Esophagus squamous epithelium (tissue), 5 donors: ENCODE measurements at regions not wholly inside any gene's neighbourhood (a gene's known extent, or its start where the extent isn't known, plus 50 kb on each side); places are given as distances from the start of the nearest gene placed in this dataset.

Experiments
- DNase-seq: peaks from one replicate; lab custom pipeline; 2025; lab: John Stamatoyannopoulos, UW
- H3K27ac ChIP-seq, 4 donors: fragments of 200-600 bp; sonication (generic); one replicate each; pipeline ENCODE4 v1.5.1; 2016 to 2019; ENCODE audit warnings: mild to moderate bottlenecking in 1 of 4
- H3K27me3 ChIP-seq, 4 donors: fragments of 200-600 bp; sonication (generic); 1 replicate in 3 of 4; 2 replicates in 1 of 4; pipeline versions ENCODE4 v1.5.1 to v1.6.0; 2017 to 2021; ENCODE audit warnings: antibody characterized with exemption in 1 of 4
- H3K36me3 ChIP-seq, 3 donors: fragments of 200-600 bp; sonication (generic); one replicate each; pipeline ENCODE4 v1.5.1; 2016 to 2019
- H3K4me1 ChIP-seq, 3 donors: fragments of 200-600 bp; sonication (generic); one replicate each; pipeline ENCODE4 v1.5.1; 2017 to 2019
- H3K4me3 ChIP-seq, 4 donors: fragments of 200-600 bp; sonication (generic); 1 replicate in 3 of 4; 2 replicates in 1 of 4; pipeline ENCODE4 v1.5.1; 2016 to 2019; ENCODE audit warnings: mild to moderate bottlenecking in 2 of 4, moderate library complexity in 1 of 4
- H3K9me3 ChIP-seq, 3 donors: fragments of 200-600 bp; sonication (generic); one replicate each; pipeline ENCODE4 v1.5.1; 2016 to 2019
- CTCF ChIP-seq, 6 experiments: fragments of 450-650 bp in 4 of 6; fragments of 200-600 bp in 2 of 6; sonication (generic) in 2 of 6; IDR thresholded peaks; one replicate each; pipeline ENCODE4 v1.5.1; 2016 to 2019; ENCODE audit warnings: antibody characterized with exemption in 6 of 6, mild to moderate bottlenecking in 4 of 6, moderate library complexity in 4 of 6
- POLR2A ChIP-seq, 4 donors: fragments of 450-650 bp; IDR thresholded peaks; one replicate each; pipeline ENCODE4 v1.6.1; 2017; ENCODE audit warnings: antibody characterized with exemption in 4 of 4, mild to moderate bottlenecking in 4 of 4, moderate library complexity in 3 of 4
- WGBS, 2 donors: methylation state at CpG; one replicate each; pipeline ENCODE4 v1.1.5; 2018; 5-methylcytosine and 5-hydroxymethylcytosine counted together
- intact Hi-C: fragments of 100-400 bp; cut with DNase I; formaldehyde crosslinking; loops from one replicate; pipeline ENCODE4 v1.15.0; 2022
- donor health status: DM: yes; HTN: yes; CAD: no.

- DNase-seq = no peak
- Histone ChIP-seq H3K4me3 (no peak overlapping the region), H3K36me3 (no peaks in the 10 kb centered on the region), H3K9me3 (peaks cover 0 to 16% (median 0%) of the 10 kb centered on the region in 3 donors), H3K4me1 (no peaks in the 10 kb centered on the region), H3K27ac (no peak overlapping the region), H3K27me3 (no peaks in the 10 kb centered on the region)
- no peak for TF ChIP-seq POLR2A (IDR thresholded peaks at IDR 0.05)
- TF ChIP-seq CTCF (IDR thresholded peaks at IDR 0.05) = no peak
- WGBS, 2 donors = 87 to 89% methylated on average over 9 to 15 of the region's 37 CpGs
- intact Hi-C loops = no loop called here
These were observed 82.8 kb upstream of the FXR1 start for GRCh38 chr3:180829409-180830405.

GRCh38 chr3:180835501-180835900, 77.0 kb upstream of the FXR1 start:
- Histone ChIP-seq H3K4me1 (no peaks in the 10 kb centered on the region), H3K27ac (no peak overlapping the region), H3K4me3 (no peak overlapping the region), H3K9me3 (no peaks in the 10 kb centered on the region), H3K27me3 (no peaks in the 10 kb centered on the region), H3K36me3 (no peaks in the 10 kb centered on the region)
- no peak for TF ChIP-seq CTCF (IDR thresholded peaks at IDR 0.05)
- TF ChIP-seq POLR2A (IDR thresholded peaks at IDR 0.05) = no peak
- intact Hi-C loops = no loop called here
- WGBS, 2 donors = 69 to 73% methylated on average over 2 of the region's 2 CpGs
- DNase-seq = no peak

- Histone ChIP-seq H3K9me3 (no peaks in the 10 kb centered on the region), H3K36me3 (no peaks in the 10 kb centered on the region), H3K4me3 (no peak overlapping the region), H3K27me3 (no peaks in the 10 kb centered on the region), H3K4me1 (no peaks in the 10 kb centered on the region), H3K27ac (no peak overlapping the region)
- intact Hi-C loops = no loop called here
- no peak for TF ChIP-seq POLR2A (IDR thresholded peaks at IDR 0.05)
- no peak for TF ChIP-seq CTCF (IDR thresholded peaks at IDR 0.05)
- no peak for DNase-seq
- WGBS, 2 donors = 75 to 77% methylated on average over 1 of the region's 1 CpG
These were observed 75.7 kb upstream of the FXR1 start for GRCh38 chr3:180836766-180837165.

GRCh38 chr3:180854887-180855286, 57.6 kb upstream of the FXR1 start:
- Histone ChIP-seq H3K27ac (no peak overlapping the region), H3K4me1 (no peaks in the 10 kb centered on the region), H3K36me3 (no peaks in the 10 kb centered on the region), H3K4me3 (no peak overlapping the region), H3K9me3 (no peaks in the 10 kb centered on the region), H3K27me3 (no peaks in the 10 kb centered on the region)
- TF ChIP-seq CTCF (IDR thresholded peaks at IDR 0.05) = no peak
- TF ChIP-seq POLR2A (IDR thresholded peaks at IDR 0.05) = no peak
- no peak for DNase-seq
- intact Hi-C loops = no loop called here
- 30 to 71% methylated on average over 1 of the region's 2 CpGs for WGBS, 2 donors

- H3K4me3 ChIP-seq = no peak overlapping the region
- H3K27ac ChIP-seq = no peak overlapping the region
- WGBS, 2 donors = 6% methylated on average over 2 of the region's 2 CpGs; no CpG with 5 or more reads in 1 of the 2 donors
- no peaks in the 10 kb centered on the region for H3K4me1 ChIP-seq
- intact Hi-C loops = no loop called here
- H3K9me3 ChIP-seq = no peaks in the 10 kb centered on the region
- TF ChIP-seq POLR2A (IDR thresholded peaks at IDR 0.05) = no peak
- TF ChIP-seq CTCF (IDR thresholded peaks at IDR 0.05) = no peak
- DNase-seq = no peak
- no peaks in the 10 kb centered on the region for H3K36me3 ChIP-seq
- H3K27me3 ChIP-seq = no peaks in the 10 kb centered on the region
These were observed 57.1 kb upstream of the FXR1 start for GRCh38 chr3:180855364-180855763.
